DMS 273 treated with DMSO at 0.1 percent for 48 hours (cell line): ENCODE measurements at regions not wholly inside any gene's neighbourhood (a gene's known extent, or its start where the extent isn't known, plus 50 kb on each side); places are given as distances from the start of the nearest gene placed in this dataset.
"Not testable (repeated sequence)": the region's sequence is repeated elsewhere in the genome, so short reads cannot be mapped to it uniquely, and the experiment has no call there.

Experiments
- DNase-seq: peaks from one replicate; lab custom pipeline; 2025; lab: John Stamatoyannopoulos, UW

DNA sequence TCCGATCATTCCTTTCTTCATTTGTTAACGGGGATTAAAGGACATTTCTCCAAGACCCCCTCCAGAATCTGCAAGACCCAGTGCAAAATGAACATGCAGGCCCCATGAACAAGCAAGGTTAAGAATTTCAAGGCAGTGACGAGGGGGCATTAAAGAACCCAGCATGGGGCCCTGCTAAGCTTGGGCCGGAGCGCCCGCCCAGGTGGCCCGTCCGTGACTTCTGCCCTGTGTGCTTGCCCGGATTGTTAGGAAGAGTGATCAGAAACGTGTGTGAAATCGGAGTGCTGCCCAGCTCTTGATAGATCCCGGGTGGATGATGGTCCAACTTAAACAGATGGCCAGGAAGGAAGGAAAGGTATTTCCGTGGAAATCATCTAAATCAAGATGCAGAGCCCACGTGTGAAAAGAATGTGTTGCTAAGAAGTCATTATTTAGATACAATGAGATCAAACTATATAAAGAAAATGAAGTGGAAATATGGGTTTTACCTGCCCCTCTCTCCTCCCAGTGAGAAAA lies 213.6 kb downstream of the KLF6 start:
- no peak for DNase-seq

DNA sequence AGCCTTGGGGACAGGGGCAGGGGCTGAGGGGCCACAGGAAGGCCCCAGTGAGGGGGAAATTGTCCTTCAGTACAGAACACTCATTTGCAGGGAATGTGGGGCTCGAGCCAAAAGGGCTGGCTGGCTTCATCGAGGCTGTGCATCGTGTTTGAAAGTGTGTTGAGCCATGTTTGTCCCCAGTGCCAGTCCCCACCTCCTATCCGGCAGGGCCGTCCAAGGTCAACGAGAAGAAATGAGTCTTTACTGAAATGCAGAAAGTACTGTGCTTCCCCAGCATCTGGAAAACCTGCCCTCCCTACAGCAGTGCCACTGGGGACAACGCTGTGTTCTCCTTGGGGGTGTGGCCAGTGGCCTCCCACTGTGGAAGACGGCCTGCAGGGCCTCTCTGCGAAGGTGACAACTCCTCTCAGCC lies 214.1 kb downstream of the KLF6 start:
- DNase-seq = no peak

DNA sequence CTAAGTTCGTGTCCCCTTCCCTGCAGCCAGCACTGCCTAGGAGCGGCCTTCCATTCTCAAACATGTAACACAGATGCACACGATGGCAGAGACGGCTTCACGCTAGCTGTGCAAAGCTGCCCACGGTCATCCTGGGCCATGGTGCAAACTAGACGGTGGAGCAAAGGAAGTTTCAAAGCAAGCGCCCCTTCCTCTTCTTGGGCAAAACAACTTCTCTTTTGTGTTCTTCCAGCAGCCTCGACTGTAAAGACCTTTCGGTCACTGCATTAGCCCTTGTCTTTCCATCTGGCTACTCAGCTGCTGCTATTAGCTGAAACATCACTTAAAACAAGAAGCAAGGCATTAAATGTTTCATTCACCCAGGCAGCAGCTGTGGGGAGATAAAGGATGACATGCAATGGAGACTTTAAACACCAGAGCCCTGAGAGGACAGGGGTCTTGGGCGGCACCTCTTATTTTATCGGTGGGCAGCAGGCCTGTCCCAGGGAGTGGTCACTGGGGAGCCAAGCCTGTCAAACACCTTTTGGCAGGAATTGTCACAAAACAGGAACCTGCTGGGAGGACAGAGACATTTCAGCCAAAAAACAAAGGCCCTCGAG lies 214.8 kb downstream of the KLF6 start:
- no peak for DNase-seq

DNA sequence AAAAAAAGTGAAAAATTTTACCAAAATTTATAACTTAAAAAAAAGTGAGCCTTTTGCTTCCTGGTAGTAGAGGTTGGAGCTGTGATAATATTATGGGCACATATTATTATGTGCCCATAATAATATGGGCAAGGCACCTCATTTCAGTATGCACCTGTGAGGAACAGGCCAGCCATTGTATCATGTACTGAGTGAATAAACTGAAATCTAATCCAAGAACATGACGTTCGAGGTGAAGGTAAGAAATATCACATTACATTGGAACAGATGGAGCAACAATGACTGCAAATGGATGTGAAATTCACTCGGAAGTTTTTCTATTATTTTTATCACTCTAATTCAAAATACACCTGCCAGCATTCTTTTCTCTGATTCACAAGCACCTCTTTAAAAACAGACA lies 216.0 kb downstream of the KLF6 start:
- DNase-seq = no peak

DNA sequence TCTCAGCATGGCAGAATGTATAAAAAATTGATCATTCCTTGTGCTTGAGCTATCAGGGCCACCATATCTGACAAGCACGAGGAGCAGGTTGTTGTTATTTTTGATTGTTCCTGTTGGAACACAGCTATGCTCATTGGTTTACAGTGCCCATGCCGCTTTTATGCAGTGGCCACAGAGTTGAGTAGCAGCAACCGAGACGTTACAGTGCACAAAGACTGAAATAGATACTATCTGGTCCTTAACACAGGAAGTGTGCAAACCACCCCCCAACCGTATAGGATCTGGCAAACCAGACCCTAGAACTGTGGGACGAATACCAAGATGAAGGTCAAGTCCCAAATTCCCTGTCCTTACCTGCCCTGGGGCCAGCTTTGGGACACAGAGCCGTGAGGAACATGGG lies 216.6 kb downstream of the KLF6 start:
- DNase-seq = no peak

- DNase-seq = no peak
These were observed 217.6 kb downstream of the KLF6 start for GRCh38 chr10:3567291-3567963.

DNA sequence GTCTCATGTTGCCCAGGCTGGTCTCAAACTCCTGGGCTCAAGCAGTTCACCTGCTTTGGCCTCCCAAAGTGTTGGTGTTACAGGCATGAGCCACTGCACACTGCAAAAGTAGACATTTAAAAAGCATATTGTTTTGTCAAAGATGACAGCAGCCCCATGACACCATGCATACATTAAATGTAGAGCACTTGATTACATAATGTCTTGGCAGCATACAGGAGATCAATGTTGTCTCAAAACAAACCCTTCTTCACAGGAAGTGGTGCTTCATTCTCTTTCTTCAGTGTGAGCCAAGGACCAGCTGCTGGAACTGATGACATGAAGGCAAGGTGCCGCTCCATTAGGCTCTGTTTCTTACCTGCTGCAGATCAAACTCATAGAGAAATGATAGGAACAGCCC lies 218.4 kb downstream of the KLF6 start:
- DNase-seq = no peak

DNA sequence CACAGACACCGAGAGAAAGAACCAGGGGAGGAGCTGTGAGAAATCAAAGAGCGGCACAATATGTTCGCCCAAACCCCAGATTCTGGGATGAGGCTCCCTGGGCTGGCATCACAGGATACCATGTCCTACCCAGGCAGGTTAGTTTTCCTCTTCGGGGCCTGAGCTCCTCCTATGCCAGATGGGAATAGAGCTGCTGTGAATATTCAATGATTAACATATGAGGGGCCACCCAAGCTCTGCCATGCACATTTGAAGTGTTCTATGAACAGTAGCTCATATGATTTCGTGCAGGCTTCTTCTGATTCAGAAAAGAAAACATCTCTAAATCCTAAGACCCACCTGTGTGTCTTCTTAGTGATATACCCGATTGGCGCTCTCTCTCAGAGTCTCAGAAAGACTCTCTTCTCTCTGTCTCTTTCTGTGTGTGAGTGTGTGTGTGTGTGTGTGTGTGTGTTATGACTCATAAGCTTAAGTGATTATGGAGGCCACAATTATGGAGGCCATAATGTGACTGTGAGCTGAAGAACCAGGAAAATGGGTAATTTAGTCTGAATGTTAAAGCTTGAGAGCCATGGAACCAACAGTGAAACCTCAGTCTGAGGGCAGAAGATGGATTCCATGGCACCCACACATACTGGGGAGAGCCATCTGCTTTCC lies 220.5 kb downstream of the KLF6 start:
- DNase-seq = no peak

DNA sequence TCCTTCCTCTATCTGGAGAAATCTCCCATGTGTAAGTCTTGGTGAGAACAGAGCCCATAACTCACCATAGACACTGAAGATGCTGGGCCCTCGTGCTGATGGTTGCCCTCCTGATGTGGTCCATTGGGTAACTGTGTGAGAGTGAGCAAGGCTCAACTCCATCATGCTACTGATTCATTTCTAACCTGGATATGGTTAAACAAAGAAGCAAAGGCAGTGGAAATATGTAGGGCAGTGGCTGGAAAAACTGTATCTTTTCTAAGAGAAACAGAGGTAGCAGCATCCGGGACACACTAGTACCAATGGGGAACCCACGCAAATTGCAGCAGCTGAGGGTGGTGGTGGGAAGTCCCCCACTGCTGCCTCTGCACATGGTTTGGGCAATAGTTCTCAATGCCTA lies 221.7 kb downstream of the KLF6 start:
- DNase-seq = no peak

DNA sequence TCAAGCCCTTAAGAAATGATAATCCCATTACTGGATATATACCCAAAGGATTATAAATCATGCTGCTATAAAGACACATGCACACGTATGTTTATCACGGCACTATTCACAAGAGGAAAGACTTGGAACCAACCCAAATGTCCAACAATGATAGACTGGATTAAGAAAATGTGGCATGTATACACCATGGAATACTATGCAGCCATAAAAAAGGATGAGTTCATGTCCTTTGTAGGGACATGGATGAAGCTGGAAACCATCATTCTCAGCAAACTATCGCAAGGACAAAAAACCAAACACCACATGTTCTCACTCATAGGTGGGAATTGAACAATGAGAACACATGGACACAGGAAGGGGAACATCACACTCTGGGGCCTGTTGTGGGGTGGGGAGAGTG lies 224.4 kb downstream of the KLF6 start:
- not testable (repeated sequence) for DNase-seq

DNA sequence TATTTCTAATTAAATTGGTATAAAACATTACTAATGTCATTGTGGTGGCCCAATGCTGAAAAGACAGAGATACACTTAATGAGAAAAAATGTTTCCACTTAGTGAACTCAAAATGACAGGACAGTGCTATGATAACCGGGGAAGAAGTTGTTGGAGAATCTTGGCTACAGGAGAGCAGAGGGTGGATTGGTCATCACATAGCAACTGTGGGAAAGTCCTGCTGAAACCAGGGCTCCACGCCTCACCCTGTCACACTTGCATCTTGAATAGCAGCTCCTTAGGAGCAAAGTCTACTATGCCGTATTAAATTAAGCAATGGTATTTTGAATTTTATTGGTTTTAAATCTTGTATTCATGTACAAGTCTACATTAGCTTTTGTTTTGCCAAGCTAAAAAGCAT lies 225.5 kb downstream of the KLF6 start:
- DNase-seq = no peak

GRCh38 chr10:3559011-3559410 lies 226.0 kb downstream of the KLF6 start:
- DNase-seq = no peak

- DNase-seq = not testable (repeated sequence)
These were observed 228.6 kb downstream of the KLF6 start for GRCh38 chr10:3556191-3557017.

GRCh38 chr10:3554121-3554522 lies 230.9 kb downstream of the KLF6 start:
- no peak for DNase-seq

DNA sequence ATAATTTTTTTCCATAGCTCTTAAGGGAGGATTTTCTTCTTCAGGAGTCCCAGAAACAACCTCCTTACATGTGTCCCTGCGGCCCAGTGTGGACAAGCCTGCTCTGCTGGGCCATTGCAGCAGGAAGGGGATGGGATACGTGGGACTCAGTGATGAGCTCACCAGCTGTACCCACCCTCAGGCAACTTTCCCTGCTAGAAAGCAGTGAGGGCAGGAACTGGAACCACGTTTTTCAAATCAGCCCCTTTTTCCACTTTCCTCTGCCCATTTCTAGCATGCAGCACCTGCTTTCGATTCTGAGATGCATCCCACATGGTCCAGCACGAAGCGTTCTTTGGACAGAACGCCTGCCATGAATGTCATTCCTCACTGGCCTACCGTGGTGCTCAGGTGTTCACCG lies 232.7 kb downstream of the KLF6 start:
- no peak for DNase-seq

- DNase-seq = no peak
These were observed 233.2 kb downstream of the KLF6 start for GRCh38 chr10:3551761-3552160.

DNA sequence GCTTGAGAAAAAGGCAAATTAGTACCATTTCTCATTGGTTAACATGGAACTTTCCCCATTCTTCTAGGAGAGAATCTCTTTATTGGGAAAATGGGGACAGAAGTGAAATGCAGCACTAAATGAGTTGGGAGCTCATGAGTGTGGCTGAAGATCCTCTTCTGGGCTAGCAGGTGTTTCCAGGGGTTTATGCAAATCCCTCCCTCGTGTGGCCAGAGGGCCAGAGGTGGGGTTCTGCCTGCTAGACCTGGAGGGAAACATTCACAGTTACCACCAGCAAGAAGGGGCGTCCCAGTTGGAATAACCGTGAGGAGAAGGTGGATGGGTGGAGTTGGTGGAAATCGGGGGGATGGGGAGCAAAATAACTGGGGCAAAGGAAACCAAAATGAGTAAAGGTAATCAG lies 235.9 kb downstream of the KLF6 start:
- no peak for DNase-seq

- no peak for DNase-seq
These were observed 236.3 kb downstream of the KLF6 start for GRCh38 chr10:3548702-3549101.

- DNase-seq = no peak
These were observed 236.9 kb downstream of the KLF6 start for GRCh38 chr10:3548076-3548475.

DNA sequence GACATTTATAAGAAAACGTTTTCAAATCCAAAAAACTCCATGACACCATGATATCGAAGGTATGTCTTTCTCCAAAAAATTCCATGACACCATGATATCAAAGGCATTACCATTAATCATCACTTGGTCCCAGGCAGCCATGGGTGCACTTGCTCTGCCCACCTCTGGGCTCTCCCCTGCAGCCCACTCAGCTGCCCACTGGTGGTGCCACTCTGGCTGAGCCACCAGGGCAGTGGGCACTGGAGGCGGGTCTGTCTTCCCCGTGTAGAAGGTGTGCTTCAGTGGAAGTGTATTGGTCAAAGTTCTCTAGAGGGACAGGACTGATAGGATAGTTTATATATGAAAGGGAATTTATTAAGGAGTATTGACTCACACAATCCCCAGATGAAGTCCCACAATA lies 240.4 kb downstream of the KLF6 start:
- no peak for DNase-seq

DNA sequence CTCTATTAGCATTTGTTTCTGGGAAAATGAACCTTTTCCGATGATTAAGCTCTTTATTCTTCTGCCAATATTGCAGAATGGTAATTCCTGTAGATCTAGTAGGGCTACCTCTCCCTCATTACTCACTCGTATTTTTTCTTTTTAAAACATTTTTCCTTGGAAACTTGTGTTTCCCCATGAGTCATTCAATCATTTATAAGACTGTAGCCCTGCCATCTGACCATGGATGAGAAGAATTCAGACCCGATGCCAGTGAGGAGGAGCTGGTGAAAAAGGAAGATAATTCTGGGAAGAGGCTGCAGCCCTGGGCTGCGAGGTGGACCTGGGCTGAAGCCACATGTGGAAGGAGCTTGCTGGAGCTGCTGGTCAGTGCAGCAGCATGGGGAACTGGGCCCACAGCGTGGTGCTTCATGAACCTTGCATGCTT lies 242.8 kb downstream of the KLF6 start:
- DNase-seq = no peak

DNA sequence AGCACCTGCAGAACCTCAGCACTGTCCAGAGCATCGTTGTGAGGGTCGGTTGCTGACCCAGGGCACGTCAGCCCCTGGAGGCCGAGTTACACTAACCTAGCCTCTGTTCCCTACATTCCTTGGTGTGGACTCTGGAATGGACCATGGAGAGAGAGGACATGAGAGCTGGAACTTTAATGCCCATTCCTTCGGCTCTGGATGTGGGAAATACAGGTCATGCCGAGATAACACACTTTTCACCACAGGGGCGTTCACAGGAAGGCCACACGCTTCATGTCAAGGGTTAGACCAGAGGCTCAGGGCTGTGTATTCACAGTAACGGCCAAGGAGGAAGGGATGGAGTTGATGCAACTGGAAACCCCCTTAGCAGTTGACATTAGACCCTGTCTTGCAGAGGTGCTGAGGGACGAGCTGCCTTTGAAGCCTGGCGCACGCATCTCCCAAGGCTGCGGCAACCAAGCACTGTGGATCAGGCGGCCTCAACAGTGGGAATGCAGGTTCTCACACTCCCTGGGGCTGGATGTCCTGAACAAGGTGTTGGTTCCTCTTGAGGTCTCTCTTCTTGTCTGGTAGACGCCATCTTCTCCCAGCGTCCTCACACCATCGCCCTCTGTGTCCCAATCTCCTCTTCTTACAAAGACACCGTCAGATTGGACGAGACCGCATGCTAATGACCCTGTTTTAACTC lies 245.2 kb downstream of the KLF6 start:
- DNase-seq = no peak
